ENCODE measurements at regions not wholly inside any gene's neighbourhood (a gene's known extent, or its start where the extent isn't known, plus 50 kb on each side); places are given as distances from the start of the nearest gene placed in this dataset.

DNA sequence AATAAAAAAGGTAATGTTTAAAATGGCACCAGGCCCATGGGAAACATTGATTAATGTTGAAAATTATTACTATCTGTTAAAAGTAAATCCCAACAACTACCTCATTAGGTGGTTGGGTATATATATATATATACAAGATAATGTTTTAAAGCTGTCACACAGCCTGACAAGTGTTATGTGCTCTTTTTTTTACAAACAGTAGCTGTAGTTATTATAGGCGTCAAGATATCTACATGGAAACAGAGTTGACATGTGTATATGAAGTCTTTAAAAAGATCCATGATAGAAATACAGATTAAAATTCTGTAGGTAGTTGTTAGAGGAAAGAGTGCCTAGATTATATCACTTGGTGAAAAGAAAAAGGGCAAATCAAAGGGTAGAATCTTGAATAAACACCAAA is 279.9 kb downstream of the SLITRK6 start:
- Histone ChIP-seq H3K9me3 (ENCODE audit: low read depth) (no peaks in the 10 kb centered on the region), H2AFZ (no peak overlapping the region), H3K4me3 (no peak overlapping the region), H3K4me1 (ENCODE audit: insufficient read depth) (no peaks in the 10 kb centered on the region), H3K79me2 (no peaks in the 10 kb centered on the region), H4K20me1 (ENCODE audit: insufficient read depth, poor library complexity, severe bottlenecking) (no peaks in the 10 kb centered on the region), H3K4me2 (no peak overlapping the region), H3K36me3 (replicated peaks; ENCODE audit: insufficient read depth, low read depth) (no peaks in the 10 kb centered on the region), H3K27ac (no peak overlapping the region), H3K9me2 (replicated peaks; ENCODE audit: insufficient read depth) (no peaks in the 10 kb centered on the region), H3K27me3 (no peaks in the 10 kb centered on the region)
- TF ChIP-seq, protein P1, sequence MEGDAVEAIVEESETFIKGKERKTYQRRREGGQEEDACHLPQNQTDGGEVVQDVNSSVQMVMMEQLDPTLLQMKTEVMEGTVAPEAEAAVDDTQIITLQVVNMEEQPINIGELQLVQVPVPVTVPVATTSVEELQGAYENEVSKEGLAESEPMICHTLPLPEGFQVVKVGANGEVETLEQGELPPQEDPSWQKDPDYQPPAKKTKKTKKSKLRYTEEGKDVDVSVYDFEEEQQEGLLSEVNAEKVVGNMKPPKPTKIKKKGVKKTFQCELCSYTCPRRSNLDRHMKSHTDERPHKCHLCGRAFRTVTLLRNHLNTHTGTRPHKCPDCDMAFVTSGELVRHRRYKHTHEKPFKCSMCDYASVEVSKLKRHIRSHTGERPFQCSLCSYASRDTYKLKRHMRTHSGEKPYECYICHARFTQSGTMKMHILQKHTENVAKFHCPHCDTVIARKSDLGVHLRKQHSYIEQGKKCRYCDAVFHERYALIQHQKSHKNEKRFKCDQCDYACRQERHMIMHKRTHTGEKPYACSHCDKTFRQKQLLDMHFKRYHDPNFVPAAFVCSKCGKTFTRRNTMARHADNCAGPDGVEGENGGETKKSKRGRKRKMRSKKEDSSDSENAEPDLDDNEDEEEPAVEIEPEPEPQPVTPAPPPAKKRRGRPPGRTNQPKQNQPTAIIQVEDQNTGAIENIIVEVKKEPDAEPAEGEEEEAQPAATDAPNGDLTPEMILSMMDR (IDR thresholded peaks at IDR 0.05; ENCODE audit: poor library complexity), result no peak
- TF ChIP-seq EZH2phosphoT487 (IDR thresholded peaks at IDR 0.05; ENCODE audit: low read depth, severe bottlenecking, unreplicated experiment) (no peak), EZH2 (IDR thresholded peaks at IDR 0.05; ENCODE audit: borderline replicate concordance) (no peak)
- 41% methylated on average over 1 of the region's 1 CpG for WGBS (ENCODE audit: low lambda C conversion rate, missing lambda C conversion rate)
- DNase-seq (ENCODE audit: low spot score), result no peak

DNA sequence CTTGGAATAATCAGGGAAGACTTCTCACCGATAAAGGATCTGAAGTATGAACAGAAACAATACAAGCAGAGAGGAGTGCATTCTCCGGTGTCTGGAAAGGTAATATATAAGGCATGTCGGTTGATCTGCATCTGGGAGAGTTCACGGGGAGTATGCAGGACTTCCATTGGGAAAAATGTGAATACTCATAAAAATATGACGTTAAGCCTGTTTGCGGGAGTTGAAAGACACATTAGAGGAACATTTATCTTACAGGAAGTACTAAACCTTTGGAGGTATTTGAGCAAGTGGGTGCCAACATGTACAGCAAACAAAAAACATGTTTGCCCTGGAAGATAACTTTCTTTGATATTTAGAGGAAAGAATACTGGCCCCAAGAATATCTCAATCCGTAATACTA is 286.8 kb downstream of the SLITRK6 start:
- Histone ChIP-seq H3K4me2 (peak overlapping the region; percentile 8), H3K36me3 (replicated peaks; ENCODE audit: insufficient read depth, low read depth) (no peaks in the 10 kb centered on the region), H3K9me2 (replicated peaks; ENCODE audit: insufficient read depth) (no peaks in the 10 kb centered on the region), H3K27ac (no peak overlapping the region), H3K4me3 (no peak overlapping the region), H3K79me2 (no peaks in the 10 kb centered on the region), H2AFZ (no peak overlapping the region), H4K20me1 (ENCODE audit: insufficient read depth, poor library complexity, severe bottlenecking) (no peaks in the 10 kb centered on the region), H3K9me3 (ENCODE audit: low read depth) (no peaks in the 10 kb centered on the region), H3K27me3 (no peaks in the 10 kb centered on the region), H3K4me1 (ENCODE audit: insufficient read depth) (peaks cover 6% of the 10 kb centered on the region)
- TF ChIP-seq, protein P1 (IDR thresholded peaks at IDR 0.05; ENCODE audit: poor library complexity), result no peak
- TF ChIP-seq EZH2 (IDR thresholded peaks at IDR 0.05; ENCODE audit: borderline replicate concordance) (no peak), EZH2phosphoT487 (IDR thresholded peaks at IDR 0.05; ENCODE audit: low read depth, severe bottlenecking, unreplicated experiment) (no peak)
- WGBS (ENCODE audit: low lambda C conversion rate, missing lambda C conversion rate), result 21% methylated on average over 7 of the region's 7 CpGs
- DNase-seq (ENCODE audit: low spot score), result no peak

DNA sequence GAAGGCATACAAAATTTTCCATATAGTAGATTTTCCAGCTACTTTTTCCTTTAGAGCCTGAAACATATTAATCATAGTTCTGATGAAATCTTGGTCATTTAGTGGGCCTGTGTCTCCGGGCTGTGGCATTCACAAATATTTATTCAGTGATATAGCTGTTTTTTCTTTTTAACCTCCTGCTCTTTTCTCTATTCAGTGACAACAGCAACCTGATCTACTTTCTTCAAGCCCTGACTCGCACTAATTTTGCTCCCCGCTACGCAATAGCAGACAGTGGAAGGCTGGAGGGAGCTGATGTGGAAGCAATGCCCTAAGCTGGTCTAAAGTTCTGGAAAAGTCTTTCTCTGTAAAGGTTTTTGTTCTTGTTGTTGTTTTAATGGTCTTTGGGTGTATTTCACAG is 289.7 kb downstream of the SLITRK6 start:
- H3K4me1 ChIP-seq (ENCODE audit: insufficient read depth), result peaks cover 6% of the 10 kb centered on the region
- H3K79me2 ChIP-seq, result no peaks in the 10 kb centered on the region
- H3K4me2 ChIP-seq, result no peak overlapping the region
- TF ChIP-seq EZH2phosphoT487 (IDR thresholded peaks at IDR 0.05; ENCODE audit: low read depth, severe bottlenecking, unreplicated experiment) (no peak), EZH2 (IDR thresholded peaks at IDR 0.05; ENCODE audit: borderline replicate concordance) (no peak)
- TF ChIP-seq, protein P1 (IDR thresholded peaks at IDR 0.05; ENCODE audit: poor library complexity), result no peak
- H3K27me3 ChIP-seq, result no peaks in the 10 kb centered on the region
- DNase-seq (ENCODE audit: low spot score), result no peak
- no peaks in the 10 kb centered on the region for H3K9me3 ChIP-seq (ENCODE audit: low read depth)
- no peak overlapping the region for H3K27ac ChIP-seq
- 66% methylated on average over 4 of the region's 4 CpGs for WGBS (ENCODE audit: low lambda C conversion rate, missing lambda C conversion rate)
- no peaks in the 10 kb centered on the region for H3K9me2 ChIP-seq (replicated peaks; ENCODE audit: insufficient read depth)
- H3K4me3 ChIP-seq, result no peak overlapping the region
- no peaks in the 10 kb centered on the region for H3K36me3 ChIP-seq (replicated peaks; ENCODE audit: insufficient read depth, low read depth)
- no peaks in the 10 kb centered on the region for H4K20me1 ChIP-seq (ENCODE audit: insufficient read depth, poor library complexity, severe bottlenecking)
- no peak overlapping the region for H2AFZ ChIP-seq
